ENCODE measurements at regions not wholly inside any gene's neighbourhood (a gene's known extent, or its start where the extent isn't known, plus 50 kb on each side); places are given as distances from the start of the nearest gene placed in this dataset.

GRCh38 chr15:66999046-66999968 is 66.1 kb upstream of the SMAD3 start:
- Histone ChIP-seq H3K36me3 (ENCODE audit: control insufficient read depth in 2 of 4, insufficient read depth in 4 of 4, low read length in 3 of 4) (no peaks in the 10 kb centered on the region), H3K4me3 (ENCODE audit: extremely low read depth in 1 of 4, insufficient read depth in 2 of 4, low read depth in 3 of 4, low read length in 4 of 4) (no peak overlapping the region), H2BK20ac (ENCODE audit: low read length) (no peak overlapping the region), H3K14ac (ENCODE audit: insufficient read length) (no peak overlapping the region), H4K91ac (replicated peaks; ENCODE audit: insufficient read length, low read length) (no peak overlapping the region), H3K27me3 (replicated peaks in 1 of 4; ENCODE audit: control insufficient read depth in 3 of 4, extremely low read depth in 1 of 4, insufficient read depth in 3 of 4, low read length in 3 of 4) (no peaks in the 10 kb centered on the region; a peak in 1 of 7 replicates), H3K23ac (ENCODE audit: insufficient read length) (no peak overlapping the region), H2AK5ac (ENCODE audit: low read depth, low read length) (no peak overlapping the region), H3K23me2 (ENCODE audit: low read depth, low read length) (no peaks in the 10 kb centered on the region), H3K79me2 (ENCODE audit: control insufficient read depth in 1 of 2, insufficient read depth in 2 of 2, low read length in 2 of 2) (no peaks in the 10 kb centered on the region), H4K20me1 (replicated peaks in 1 of 2; ENCODE audit: control insufficient read depth in 1 of 2, insufficient read depth in 2 of 2, low read length in 2 of 2) (no peaks in the 10 kb centered on the region), H3K4me1 (replicated peaks in 1 of 4; ENCODE audit: control insufficient read depth in 3 of 4, insufficient read depth in 4 of 4, low read length in 3 of 4) (no peaks in the 10 kb centered on the region), H3K27ac (ENCODE audit: low read depth, low read length) (no peak overlapping the region), H3K4ac (replicated peaks; ENCODE audit: insufficient read length, low read depth, low read length) (no peak overlapping the region), H2BK12ac (ENCODE audit: low read depth, low read length) (no peak overlapping the region), H2BK120ac (replicated peaks; ENCODE audit: low read depth, low read length) (no peak overlapping the region), H3K4me2 (ENCODE audit: insufficient read depth in 1 of 2, low read depth in 2 of 2, low read length in 2 of 2) (no peak overlapping the region), H4K8ac (ENCODE audit: extremely low read depth, insufficient read depth, low read length) (no peak overlapping the region), H2AFZ (ENCODE audit: low read length) (no peak overlapping the region), H3K79me1 (ENCODE audit: low read depth, low read length) (no peaks in the 10 kb centered on the region), H2BK5ac (ENCODE audit: low read depth, low read length) (no peak overlapping the region), H2BK15ac (ENCODE audit: low read length) (no peak overlapping the region), H3K9ac (replicated peaks in 1 of 4; ENCODE audit: extremely low read depth in 1 of 4, low read depth in 3 of 4, low read length in 3 of 4) (no peak overlapping the region), H3K18ac (ENCODE audit: extremely low read depth, low read length) (no peak overlapping the region), H3K9me3 (ENCODE audit: insufficient read depth in 2 of 2, low read depth in 1 of 2, low read length in 1 of 2) (no peaks in the 10 kb centered on the region), H4K5ac (ENCODE audit: insufficient read length, low read depth, low read length) (no peak overlapping the region), H3K56ac (replicated peaks; ENCODE audit: insufficient read length, low read depth, low read length) (no peak overlapping the region)
- TF ChIP-seq SP2 (IDR thresholded peaks at IDR 0.05; ENCODE audit: low read length): no peak
- no peak for TF ChIP-seq TAF7 (optimal IDR thresholded peaks at IDR 0.05; ENCODE audit: borderline replicate concordance, low read depth, low read length)
- TF ChIP-seq TAF1 (IDR thresholded peaks at IDR 0.05; ENCODE audit: low read depth, low read length): no peak
- no peak for TF ChIP-seq EP300 (IDR thresholded peaks at IDR 0.05; ENCODE audit: borderline replicate concordance in 1 of 2, low read depth in 2 of 2, low read length in 2 of 2)
- no peak for TF ChIP-seq CHD2 (IDR thresholded peaks at IDR 0.05; ENCODE audit: low read length)
- ChIA-PET CTCF (ENCODE audit: partially characterized antibody) (interaction anchor here (0.7 kb wide), 1 partner anchor 240 kb away, joined by 3 read pairs; no protein-coding TSS in a partner anchor), POLR2A (ENCODE audit: partially characterized antibody) (no interaction called here)
- 85% methylated on average over 1 of the region's 1 CpG; no CpG with 5 or more reads in 1 of the 2 experiments for WGBS, 2 experiments (ENCODE audit: extremely low coverage in 1 of 2, insufficient coverage in 1 of 2, insufficient read length in 1 of 2, insufficient replicate concordance in 2 of 2, low coverage in 1 of 2, low lambda C conversion rate in 2 of 2, missing lambda C conversion rate in 1 of 2)
- FAIRE-seq: no peak
- no peak for DNase-seq (ENCODE audit: low read depth in 1 of 2, low spot score in 2 of 2)
